ENCODE measurements at regions not wholly inside any gene's neighbourhood (a gene's known extent, or its start where the extent isn't known, plus 50 kb on each side); places are given as distances from the start of the nearest gene placed in this dataset.

- TF ChIP-seq POLR2A (IDR thresholded peaks at IDR 0.05) (no peak), CTCF (IDR thresholded peaks at IDR 0.05) (no peak)
Observed at GRCh38 chr3:157754451-157754850, 251.2 kb upstream of the VEPH1 start.
